ENCODE measurements at regions not wholly inside any gene's neighbourhood (a gene's known extent, or its start where the extent isn't known, plus 50 kb on each side); places are given as distances from the start of the nearest gene placed in this dataset.
"Not testable (repeated sequence)": the region's sequence is repeated elsewhere in the genome, so short reads cannot be mapped to it uniquely, and the experiment has no call there.

- not testable (repeated sequence) for TF ChIP-seq CTCF, POLR2AphosphoS5, POLR2A (IDR thresholded peaks at IDR 0.05)
These were observed 173.8 kb downstream of the OTOP1 start for GRCh38 chr4:4052933-4053332.

Measured in prostate gland (tissue), 2 donors.